GM18498 (cell line): ENCODE measurements at regions not wholly inside any gene's neighbourhood (a gene's known extent, or its start where the extent isn't known, plus 50 kb on each side); places are given as distances from the start of the nearest gene placed in this dataset.

Source experiments
- ATAC-seq: cut with Tn5 transposase; IDR thresholded peaks from one replicate; pipeline ENCODE4 v1.9.1; 2021; ENCODE audit warnings: mild to moderate bottlenecking, moderate library complexity; ENCODE audit not compliant: unreplicated experiment

GRCh38 chr7:148950806-148951205 is 66.7 kb upstream of the EZH2 start:
- ATAC-seq, result no peak

GRCh38 chr7:148944935-148945934 is 61.1 kb upstream of the EZH2 start:
- ATAC-seq, result no peak

- ATAC-seq, result peak; percentile 64
Observed at GRCh38 chr7:148941598-148942275, 57.6 kb upstream of the EZH2 start.

DNA sequence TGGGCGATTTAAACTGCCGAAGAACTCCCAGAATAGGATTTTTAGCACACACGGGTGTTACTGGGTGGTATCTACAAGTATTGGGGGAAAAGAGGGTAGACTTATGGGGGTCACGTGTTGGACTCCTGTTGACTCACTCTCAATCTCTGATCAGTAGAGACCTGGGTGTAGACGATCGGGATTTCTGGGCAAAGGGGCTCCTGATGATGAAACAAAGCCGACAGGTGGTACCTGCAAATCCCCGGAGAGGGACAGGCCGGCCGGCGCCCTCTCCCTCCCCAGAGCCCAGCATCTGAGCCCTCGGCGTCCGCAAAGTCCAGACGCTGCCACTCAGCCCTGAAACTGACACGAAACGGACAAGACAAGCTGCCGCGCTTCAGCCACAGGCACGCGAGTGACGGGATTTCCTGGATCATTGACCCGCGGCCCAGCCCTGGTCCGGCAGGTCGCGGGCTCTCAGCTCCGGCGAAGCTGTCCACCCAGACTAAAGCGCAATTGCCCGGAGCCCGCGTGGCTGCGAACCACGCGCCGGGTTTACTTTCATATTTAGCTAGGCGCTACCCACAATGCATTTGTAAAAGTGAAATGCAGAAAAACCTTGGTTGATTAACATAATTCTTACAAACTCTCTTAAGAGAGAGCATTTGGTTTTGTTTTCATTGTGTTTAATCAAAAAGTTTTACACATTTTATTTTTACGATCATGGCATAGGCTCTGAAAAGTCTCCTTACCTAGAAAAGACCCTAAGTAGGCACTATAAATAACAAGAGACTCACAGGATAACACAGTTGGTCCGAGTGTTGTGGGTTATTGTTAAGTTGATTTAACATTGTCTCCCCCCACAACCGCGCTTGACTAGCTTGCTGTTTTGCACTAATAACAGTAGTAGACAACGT is 56.9 kb upstream of the EZH2 start:
- ATAC-seq, result peak; percentile 73

GRCh38 chr7:148939128-148939755 is 55.2 kb upstream of the EZH2 start:
- ATAC-seq, result no peak

GRCh38 chr7:148935451-148935850 is 51.4 kb upstream of the EZH2 start:
- no peak for ATAC-seq
